ENCODE measurements at regions not wholly inside any gene's neighbourhood (a gene's known extent, or its start where the extent isn't known, plus 50 kb on each side); places are given as distances from the start of the nearest gene placed in this dataset.
A peak's percentile ranks its signal among the peaks of the same experiment; 100 is the strongest.

- in situ Hi-C loops (cut with HindIII; ENCODE audit: low sequenced_read_pairs), result no loop called here
- DNase-seq (ENCODE audit: low spot score), result no peak
These were observed 90.5 kb upstream of the PDE10A start for GRCh38 chr6:165753506-165753905.

DNA sequence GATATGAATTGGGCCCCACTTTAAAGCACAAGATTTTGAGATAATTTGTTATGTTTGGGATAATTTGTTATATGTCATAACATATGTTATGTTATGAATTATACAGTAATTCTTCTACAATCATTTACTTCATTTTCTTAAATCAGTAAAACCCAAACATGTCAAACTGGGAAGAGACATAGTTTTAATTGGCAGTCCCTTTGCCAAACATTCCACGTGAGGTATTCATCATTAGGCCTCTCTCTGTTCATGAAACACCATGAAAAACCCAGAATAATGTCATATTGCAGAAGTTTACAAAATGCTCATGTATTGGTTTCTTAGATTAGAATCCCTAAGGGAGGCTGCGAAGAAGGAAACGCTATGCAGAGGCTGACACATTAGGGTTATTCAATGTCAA, 89.4 kb upstream of the PDE10A start:
- in situ Hi-C loops (cut with HindIII; ENCODE audit: low sequenced_read_pairs), result no loop called here
- DNase-seq (ENCODE audit: low spot score), result no peak

- in situ Hi-C loops (cut with HindIII; ENCODE audit: low sequenced_read_pairs), result no loop called here
- DNase-seq (ENCODE audit: low spot score), result no peak
These were observed 88.4 kb upstream of the PDE10A start for GRCh38 chr6:165751486-165751885.

DNA sequence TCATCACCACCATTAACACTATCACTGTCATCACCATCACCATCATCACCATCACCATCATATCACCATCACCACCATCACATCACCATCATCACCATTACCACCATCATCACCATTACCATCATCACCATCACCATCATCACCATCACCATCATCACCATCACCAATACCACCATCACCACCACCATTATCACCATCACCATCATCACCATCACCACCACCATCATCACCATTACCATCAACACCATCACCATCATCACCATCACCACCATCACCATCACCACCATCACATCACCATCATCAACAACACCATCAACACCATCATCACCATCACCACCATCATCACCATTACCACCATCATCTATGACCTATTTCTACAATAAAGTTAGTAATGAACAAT, 86.1 kb upstream of the PDE10A start:
- in situ Hi-C loops (cut with HindIII; ENCODE audit: low sequenced_read_pairs), result no loop called here
- no peak for DNase-seq (ENCODE audit: low spot score)

GRCh38 chr6:165748390-165748789, 85.3 kb upstream of the PDE10A start:
- in situ Hi-C loops (cut with HindIII; ENCODE audit: low sequenced_read_pairs), result no loop called here

DNA sequence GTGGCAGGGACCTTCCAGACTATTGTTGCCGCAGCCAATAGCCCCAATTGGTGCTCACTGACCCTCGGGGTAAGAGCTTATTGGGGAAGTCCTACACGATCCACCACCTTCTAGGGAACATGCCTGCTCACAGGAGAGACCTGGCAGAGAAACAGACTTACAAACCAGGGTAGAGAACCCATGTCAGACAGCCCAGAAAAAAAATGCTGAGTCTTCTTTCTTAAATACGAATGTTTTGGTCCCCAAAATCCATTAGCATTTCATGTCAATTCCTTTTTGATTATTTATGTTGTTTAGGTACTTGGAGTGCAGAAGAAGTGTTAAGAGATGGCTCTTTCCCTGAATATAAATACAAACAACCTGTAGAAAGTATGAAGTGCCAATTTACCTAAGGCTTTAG, 84.9 kb upstream of the PDE10A start:
- in situ Hi-C loops (cut with HindIII; ENCODE audit: low sequenced_read_pairs), result no loop called here

More at GRCh38 chr6:165748390-165748789, 85.3 kb upstream of the PDE10A start:
- no peak for DNase-seq (ENCODE audit: low spot score)

GRCh38 chr6:165746331-165746730, 83.3 kb upstream of the PDE10A start:
- in situ Hi-C loops (cut with HindIII; ENCODE audit: low sequenced_read_pairs), result no loop called here
- no peak for DNase-seq (ENCODE audit: low spot score)

More for the DNA sequence above, 84.9 kb upstream of the PDE10A start:
- no peak for DNase-seq (ENCODE audit: low spot score)

- no peak for DNase-seq (ENCODE audit: low spot score)
- in situ Hi-C loops (cut with HindIII; ENCODE audit: low sequenced_read_pairs), result no loop called here
These were observed 82.5 kb upstream of the PDE10A start for GRCh38 chr6:165745492-165745891.

DNA sequence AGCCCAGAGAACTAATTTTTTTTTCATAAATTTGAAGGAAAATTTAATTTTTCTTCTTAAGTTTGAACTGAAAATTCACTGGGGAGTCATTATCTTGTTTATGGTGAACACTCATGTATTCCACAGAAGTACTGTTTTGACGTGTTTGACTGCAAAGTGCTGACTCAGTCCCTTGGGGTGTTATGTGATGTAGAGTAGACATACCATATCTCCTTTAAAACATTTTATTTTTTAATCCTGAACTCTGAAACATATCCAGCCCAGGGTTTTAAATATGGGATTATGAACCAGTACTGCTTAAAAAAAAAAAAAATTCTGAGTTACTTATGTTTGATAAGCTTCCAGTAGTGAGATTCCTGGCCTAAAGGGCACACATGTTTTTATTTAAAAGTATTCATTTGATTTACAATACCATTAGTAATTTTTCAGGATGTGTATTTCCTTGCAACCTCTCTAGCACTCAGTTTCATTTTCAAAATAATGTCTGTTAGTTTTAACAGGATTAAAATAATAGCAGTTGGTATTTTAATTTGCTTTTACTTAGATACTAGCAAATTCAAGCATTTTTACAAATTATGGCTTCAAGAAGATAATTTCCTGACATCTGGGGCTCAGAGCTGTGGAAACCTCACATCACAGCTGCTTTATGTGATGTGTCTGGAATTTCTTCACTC, 81.7 kb upstream of the PDE10A start:
- in situ Hi-C loops (cut with HindIII; ENCODE audit: low sequenced_read_pairs), result no loop called here
- DNase-seq (ENCODE audit: low spot score), result no peak

DNA sequence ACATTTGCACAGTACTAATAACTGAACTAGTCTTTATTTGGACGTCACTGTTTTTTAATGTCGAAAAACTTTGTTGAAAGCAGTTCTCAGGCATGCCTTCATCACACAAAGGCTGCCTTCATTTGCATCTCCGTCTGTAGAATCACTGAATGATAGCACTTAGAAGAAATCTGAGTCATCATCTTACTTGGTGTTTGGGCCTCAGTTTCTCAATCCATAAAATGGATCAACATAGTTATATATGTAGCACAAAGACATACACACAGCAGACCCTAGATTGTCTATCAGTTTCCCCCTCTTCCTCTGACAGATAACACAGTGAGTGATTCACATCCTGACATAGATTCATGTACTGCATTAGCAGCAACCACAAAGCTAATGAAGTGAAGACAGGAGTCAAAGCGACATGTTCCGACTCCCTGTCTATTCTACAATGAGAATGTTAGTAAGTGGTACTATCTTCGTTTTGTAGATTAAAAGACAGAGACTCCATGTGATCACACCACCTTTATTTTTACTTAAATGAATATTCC, 80.4 kb upstream of the PDE10A start:
- in situ Hi-C loops (cut with HindIII; ENCODE audit: low sequenced_read_pairs), result no loop called here
- no peak for DNase-seq (ENCODE audit: low spot score)

DNA sequence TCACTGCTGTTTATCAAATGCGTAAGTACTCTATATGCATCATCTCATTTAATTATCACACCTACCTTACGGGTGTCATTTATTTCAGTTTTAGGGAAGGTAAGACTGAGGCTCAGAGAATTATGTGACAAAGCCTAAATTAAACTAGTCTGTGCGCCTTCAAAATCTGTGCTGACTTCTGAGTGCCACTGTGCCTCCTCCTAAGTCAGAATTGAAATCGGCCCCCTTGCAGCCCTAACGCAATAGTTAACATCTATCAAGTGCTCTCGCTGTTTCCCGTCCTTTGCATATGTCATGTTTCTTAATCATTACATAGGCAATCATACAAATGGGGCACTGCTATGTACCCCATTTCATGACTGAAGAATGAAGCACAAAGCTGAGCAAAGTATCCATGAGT, 79.0 kb upstream of the PDE10A start:
- DNase-seq (ENCODE audit: low spot score), result no peak
- in situ Hi-C loops (cut with HindIII; ENCODE audit: low sequenced_read_pairs), result no loop called here

DNA sequence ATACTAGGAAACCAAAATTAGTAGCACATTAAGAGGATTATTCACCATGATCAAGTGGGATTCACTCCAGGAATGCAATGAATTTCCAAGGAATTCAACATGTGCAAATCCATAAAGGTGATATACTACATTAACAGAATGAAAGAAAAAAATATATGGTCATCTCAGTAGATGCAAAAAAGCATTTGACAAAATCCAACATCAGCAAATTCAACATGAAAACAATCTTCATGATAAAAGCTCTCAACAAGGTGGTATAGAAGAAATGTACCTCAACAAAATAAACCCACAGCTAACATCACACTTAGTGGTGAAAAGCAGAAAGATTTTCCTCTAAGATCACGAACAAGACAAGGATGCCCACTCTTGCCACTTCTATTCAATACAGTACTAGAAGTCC, 74.4 kb upstream of the PDE10A start:
- in situ Hi-C loops (cut with HindIII; ENCODE audit: low sequenced_read_pairs), result no loop called here
- no peak for DNase-seq (ENCODE audit: low spot score)

- DNase-seq (ENCODE audit: low spot score), result no peak
- in situ Hi-C loops (cut with HindIII; ENCODE audit: low sequenced_read_pairs), result no loop called here
These were observed 72.0 kb upstream of the PDE10A start for GRCh38 chr6:165735065-165735464.

DNA sequence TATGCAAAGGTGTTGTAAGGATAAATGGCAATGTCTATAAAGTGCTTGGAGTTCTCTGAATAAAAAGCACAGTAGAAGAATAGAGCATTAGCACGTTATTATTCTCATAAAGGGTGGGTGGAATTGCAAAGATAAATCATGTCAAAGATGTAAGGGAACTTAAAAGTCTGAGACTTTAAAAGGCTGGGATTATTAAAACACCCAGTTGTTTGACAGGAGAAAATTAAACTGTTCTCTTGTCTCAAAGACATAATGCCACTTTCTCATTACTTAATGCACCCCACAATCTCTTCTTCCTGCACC, 70.4 kb upstream of the PDE10A start:
- DNase-seq (ENCODE audit: low spot score), result no peak
- in situ Hi-C loops (cut with HindIII; ENCODE audit: low sequenced_read_pairs), result no loop called here

- in situ Hi-C loops (cut with HindIII; ENCODE audit: low sequenced_read_pairs), result no loop called here
- peak; percentile 24 for DNase-seq (ENCODE audit: low spot score)
These were observed 69.9 kb upstream of the PDE10A start for GRCh38 chr6:165732696-165733488.

GRCh38 chr6:165729307-165729936, 66.4 kb upstream of the PDE10A start:
- DNase-seq (ENCODE audit: low spot score), result no peak
- in situ Hi-C loops (cut with HindIII; ENCODE audit: low sequenced_read_pairs), result no loop called here

- DNase-seq (ENCODE audit: low spot score), result peak; percentile 79
- in situ Hi-C loops (cut with HindIII; ENCODE audit: low sequenced_read_pairs), result no loop called here
These were observed 65.2 kb upstream of the PDE10A start for GRCh38 chr6:165728216-165728615.

GRCh38 chr6:165726965-165727381, 63.9 kb upstream of the PDE10A start:
- in situ Hi-C loops (cut with HindIII; ENCODE audit: low sequenced_read_pairs), result no loop called here
- DNase-seq (ENCODE audit: low spot score), result no peak

DNA sequence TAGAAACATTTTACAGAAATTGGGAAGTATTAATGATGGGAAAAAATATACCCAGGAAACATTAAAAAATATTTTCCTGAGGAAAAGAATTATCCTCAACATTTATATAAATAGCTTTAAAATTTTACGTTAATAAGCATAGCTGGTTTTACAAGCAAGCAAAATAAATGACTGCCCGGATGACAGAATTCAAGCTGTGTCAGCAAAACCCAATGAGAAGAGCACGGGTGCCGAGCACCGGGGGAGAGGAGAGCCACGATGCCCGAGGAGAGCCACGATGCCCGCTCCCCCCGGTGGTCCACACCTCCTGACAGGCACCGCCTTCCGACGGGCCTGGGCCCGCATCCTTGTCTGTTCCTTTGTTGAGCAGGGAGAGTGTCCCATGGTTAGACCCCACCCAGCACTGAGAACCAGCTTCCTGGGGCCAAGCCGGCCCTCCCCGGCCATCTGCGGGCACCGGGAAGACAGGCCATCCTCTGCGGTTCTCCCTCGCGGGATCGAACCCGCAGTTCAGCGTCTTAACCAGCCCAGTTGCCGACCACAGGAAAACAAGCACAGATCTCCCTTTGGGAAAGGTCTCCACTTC, 63.3 kb upstream of the PDE10A start:
- DNase-seq (ENCODE audit: low spot score), result no peak
- in situ Hi-C loops (cut with HindIII; ENCODE audit: low sequenced_read_pairs), result no loop called here

- in situ Hi-C loops (cut with HindIII; ENCODE audit: low sequenced_read_pairs), result no loop called here
- no peak for DNase-seq (ENCODE audit: low spot score)
These were observed 62.2 kb upstream of the PDE10A start for GRCh38 chr6:165725201-165725600.

All from G401 (cell line).